HG03095 (cell line): ENCODE measurements at regions not wholly inside any gene's neighbourhood (a gene's known extent, or its start where the extent isn't known, plus 50 kb on each side); places are given as distances from the start of the nearest gene placed in this dataset.
"Not testable (repeated sequence)": the region's sequence is repeated elsewhere in the genome, so short reads cannot be mapped to it uniquely, and the experiment has no call there.

ENCODE experiments used
- ATAC-seq: cut with Tn5 transposase; IDR thresholded peaks from one replicate; pipeline ENCODE4 v1.9.1; 2021; ENCODE audit warnings: moderate library complexity; ENCODE audit not compliant: unreplicated experiment

GRCh38 chr12:4822572-4822971 is 87.1 kb upstream of the KCNA1 start:
- ATAC-seq = no peak

- ATAC-seq = no peak
Observed at GRCh38 chr12:4824380-4824779, 85.3 kb upstream of the KCNA1 start.

GRCh38 chr12:4825011-4825858 is 84.5 kb upstream of the KCNA1 start:
- no peak for ATAC-seq

GRCh38 chr12:4826909-4827308 is 82.8 kb upstream of the KCNA1 start:
- no peak for ATAC-seq

GRCh38 chr12:4828176-4828575 is 81.5 kb upstream of the KCNA1 start:
- ATAC-seq = no peak

- ATAC-seq = peak; percentile 85
Observed at GRCh38 chr12:4829161-4829792, 80.4 kb upstream of the KCNA1 start.

GRCh38 chr12:4829793-4830162 is 79.9 kb upstream of the KCNA1 start:
- ATAC-seq = peak; percentile 7

GRCh38 chr12:4830556-4831210 is 79.0 kb upstream of the KCNA1 start:
- no peak for ATAC-seq

GRCh38 chr12:4833053-4833452 is 76.7 kb upstream of the KCNA1 start:
- no peak for ATAC-seq

- no peak for ATAC-seq
Observed at GRCh38 chr12:4833524-4833923, 76.2 kb upstream of the KCNA1 start.

- ATAC-seq = not testable (repeated sequence)
Observed at GRCh38 chr12:4842401-4842800, 67.3 kb upstream of the KCNA1 start.

GRCh38 chr12:4843907-4844306 is 65.8 kb upstream of the KCNA1 start:
- ATAC-seq = no peak

GRCh38 chr12:4847713-4848112 is 62.0 kb upstream of the KCNA1 start:
- ATAC-seq = no peak

- no peak for ATAC-seq
Observed at GRCh38 chr12:4849115-4849541, 60.6 kb upstream of the KCNA1 start.

- ATAC-seq = no peak
Observed at GRCh38 chr12:4849795-4850345, 59.8 kb upstream of the KCNA1 start.

GRCh38 chr12:4850857-4851380 is 58.8 kb upstream of the KCNA1 start:
- ATAC-seq = no peak

GRCh38 chr12:4852308-4852707 is 57.4 kb upstream of the KCNA1 start:
- ATAC-seq = no peak

- no peak for ATAC-seq
Observed at GRCh38 chr12:4852911-4853310, 56.8 kb upstream of the KCNA1 start.

GRCh38 chr12:4855121-4855924 is 54.4 kb upstream of the KCNA1 start:
- peak; percentile 49 for ATAC-seq

- no peak for ATAC-seq
Observed at GRCh38 chr12:4856596-4856995, 53.1 kb upstream of the KCNA1 start.
